ENCODE measurements at regions not wholly inside any gene's neighbourhood (a gene's known extent, or its start where the extent isn't known, plus 50 kb on each side); places are given as distances from the start of the nearest gene placed in this dataset.

- Histone ChIP-seq H4K20me1 (ENCODE audit: insufficient read depth, low read length) (no peaks in the 10 kb centered on the region), H3K27ac (ENCODE audit: low read length) (no peak overlapping the region), H3K9ac (ENCODE audit: low read length) (no peak overlapping the region), H3K4me3 (ENCODE audit: low read length) (no peak overlapping the region), H3K79me2 (ENCODE audit: low read length) (no peaks in the 10 kb centered on the region), H3K4me1 (ENCODE audit: low read length) (no peaks in the 10 kb centered on the region), H2AFZ (ENCODE audit: low read length) (no peak overlapping the region), H3K27me3 (replicated peaks; ENCODE audit: insufficient read depth, low read length) (no peaks in the 10 kb centered on the region), H3K4me2 (ENCODE audit: low read depth, low read length) (no peak overlapping the region), H3F3A (ENCODE audit: insufficient read depth, low read length) (no peaks in the 10 kb centered on the region), H3K9me2 (replicated peaks; ENCODE audit: insufficient read depth, low read length) (no peaks in the 10 kb centered on the region), H3K36me3 (replicated peaks; ENCODE audit: insufficient read depth, low read length) (no peaks in the 10 kb centered on the region), H3K9me3 (replicated peaks; ENCODE audit: insufficient read depth, low read length) (no peaks in the 10 kb centered on the region)
- DNase-seq, result no peak
- TF ChIP-seq EZH2 (optimal IDR thresholded peaks at IDR 0.05; ENCODE audit: low read depth, low read length) (no peak), EZH2phosphoT487 (IDR thresholded peaks at IDR 0.05; ENCODE audit: low read length) (no peak), CTCF (IDR thresholded peaks at IDR 0.05; ENCODE audit: low read length) (no peak)
Observed at GRCh38 chr12:17064834-17065233, 458.9 kb upstream of the LMO3 start.

- H3K4me1 ChIP-seq (ENCODE audit: low read length), result no peaks in the 10 kb centered on the region
- H3F3A ChIP-seq (ENCODE audit: insufficient read depth, low read length), result no peaks in the 10 kb centered on the region
- no peaks in the 10 kb centered on the region for H3K36me3 ChIP-seq (replicated peaks; ENCODE audit: insufficient read depth, low read length)
- H3K79me2 ChIP-seq (ENCODE audit: low read length), result no peaks in the 10 kb centered on the region
- H3K27me3 ChIP-seq (replicated peaks; ENCODE audit: insufficient read depth, low read length), result no peaks in the 10 kb centered on the region
- H3K27ac ChIP-seq (ENCODE audit: low read length), result no peak overlapping the region
- H2AFZ ChIP-seq (ENCODE audit: low read length), result no peak overlapping the region
- H3K9me2 ChIP-seq (replicated peaks; ENCODE audit: insufficient read depth, low read length), result no peaks in the 10 kb centered on the region
- no peak overlapping the region for H3K4me2 ChIP-seq (ENCODE audit: low read depth, low read length)
- no peak for DNase-seq
- H3K9me3 ChIP-seq (replicated peaks; ENCODE audit: insufficient read depth, low read length), result no peaks in the 10 kb centered on the region
- TF ChIP-seq EZH2phosphoT487 (IDR thresholded peaks at IDR 0.05; ENCODE audit: low read length) (no peak), CTCF (IDR thresholded peaks at IDR 0.05; ENCODE audit: low read length) (no peak), EZH2 (optimal IDR thresholded peaks at IDR 0.05; ENCODE audit: low read depth, low read length) (no peak)
- H3K4me3 ChIP-seq (ENCODE audit: low read length), result no peak overlapping the region
- no peaks in the 10 kb centered on the region for H4K20me1 ChIP-seq (ENCODE audit: insufficient read depth, low read length)
- H3K9ac ChIP-seq (ENCODE audit: low read length), result no peak overlapping the region
Observed at GRCh38 chr12:17062267-17063036, 456.5 kb upstream of the LMO3 start.

GRCh38 chr12:17060260-17060659 is 454.3 kb upstream of the LMO3 start:
- TF ChIP-seq EZH2phosphoT487 (IDR thresholded peaks at IDR 0.05; ENCODE audit: low read length) (no peak), CTCF (IDR thresholded peaks at IDR 0.05; ENCODE audit: low read length) (no peak), EZH2 (optimal IDR thresholded peaks at IDR 0.05; ENCODE audit: low read depth, low read length) (no peak)
- no peaks in the 10 kb centered on the region for H3K79me2 ChIP-seq (ENCODE audit: low read length)

More at GRCh38 chr12:17060260-17060659, 454.3 kb upstream of the LMO3 start:
- no peak overlapping the region for H3K27ac ChIP-seq (ENCODE audit: low read length)
- no peak for DNase-seq
- no peaks in the 10 kb centered on the region for H3K9me3 ChIP-seq (replicated peaks; ENCODE audit: insufficient read depth, low read length)
- no peak overlapping the region for H3K9ac ChIP-seq (ENCODE audit: low read length)
- H3F3A ChIP-seq (ENCODE audit: insufficient read depth, low read length), result no peaks in the 10 kb centered on the region
- no peaks in the 10 kb centered on the region for H3K27me3 ChIP-seq (replicated peaks; ENCODE audit: insufficient read depth, low read length)
- H2AFZ ChIP-seq (ENCODE audit: low read length), result no peak overlapping the region
- H4K20me1 ChIP-seq (ENCODE audit: insufficient read depth, low read length), result no peaks in the 10 kb centered on the region
- H3K36me3 ChIP-seq (replicated peaks; ENCODE audit: insufficient read depth, low read length), result no peaks in the 10 kb centered on the region
- H3K4me3 ChIP-seq (ENCODE audit: low read length), result no peak overlapping the region
- H3K4me2 ChIP-seq (ENCODE audit: low read depth, low read length), result no peak overlapping the region
- H3K4me1 ChIP-seq (ENCODE audit: low read length), result no peaks in the 10 kb centered on the region
- H3K9me2 ChIP-seq (replicated peaks; ENCODE audit: insufficient read depth, low read length), result no peaks in the 10 kb centered on the region

Measured in MM.1S (cell line).